ENCODE measurements at regions not wholly inside any gene's neighbourhood (a gene's known extent, or its start where the extent isn't known, plus 50 kb on each side); places are given as distances from the start of the nearest gene placed in this dataset.

- Histone ChIP-seq H3K4me1 (no peaks in the 10 kb centered on the region), H3K9me3 (no peaks in the 10 kb centered on the region), H3K36me3 (no peaks in the 10 kb centered on the region), H3K4me3 (no peak overlapping the region), H3K27me3 (no peaks in the 10 kb centered on the region), H3K27ac (no peak overlapping the region)
- intact Hi-C loops (cut with DNase I) = no loop called here
- TF ChIP-seq POLR2A (IDR thresholded peaks at IDR 0.05) (no peak), CTCF (IDR thresholded peaks at IDR 0.05) (no peak)
- no peak for DNase-seq
- WGBS, 2 donors = 29 to 36% methylated on average over 4 of the region's 4 CpGs
Measured at GRCh38 chr4:171281359-171281758, 531.8 kb upstream of the GALNTL6 start.

GRCh38 chr4:171279131-171279530 is 534.1 kb upstream of the GALNTL6 start:
- DNase-seq = no peak
- 59 to 65% methylated on average over 2 of the region's 2 CpGs for WGBS, 2 donors
- Histone ChIP-seq H3K4me3 (no peak overlapping the region), H3K27me3 (no peaks in the 10 kb centered on the region), H3K27ac (no peak overlapping the region), H3K4me1 (no peaks in the 10 kb centered on the region), H3K9me3 (no peaks in the 10 kb centered on the region), H3K36me3 (no peaks in the 10 kb centered on the region)
- intact Hi-C loops (cut with DNase I) = no loop called here
- TF ChIP-seq CTCF (IDR thresholded peaks at IDR 0.05) (no peak), POLR2A (IDR thresholded peaks at IDR 0.05) (no peak)

- DNase-seq = no peak
- Histone ChIP-seq H3K27me3 (no peaks in the 10 kb centered on the region), H3K4me3 (no peak overlapping the region), H3K36me3 (no peaks in the 10 kb centered on the region), H3K27ac (no peak overlapping the region), H3K4me1 (no peaks in the 10 kb centered on the region), H3K9me3 (no peaks in the 10 kb centered on the region)
- no peak for TF ChIP-seq CTCF (IDR thresholded peaks at IDR 0.05)
- TF ChIP-seq POLR2A (IDR thresholded peaks at IDR 0.05) = no peak
- WGBS, 2 donors = 51 to 60% methylated on average over 6 of the region's 6 CpGs
- intact Hi-C loops (cut with DNase I) = no loop called here
Measured at GRCh38 chr4:171266671-171267070, 546.5 kb upstream of the GALNTL6 start.

GRCh38 chr4:171265190-171265818 is 547.9 kb upstream of the GALNTL6 start:
- intact Hi-C loops (cut with DNase I) = no loop called here
- Histone ChIP-seq H3K27ac (no peak overlapping the region), H3K4me3 (no peak overlapping the region), H3K9me3 (no peaks in the 10 kb centered on the region), H3K36me3 (no peaks in the 10 kb centered on the region), H3K4me1 (no peaks in the 10 kb centered on the region), H3K27me3 (no peaks in the 10 kb centered on the region)
- WGBS, 2 donors = 15 to 39% methylated on average over 1 of the region's 1 CpG
- TF ChIP-seq POLR2A (IDR thresholded peaks at IDR 0.05) = no peak
- TF ChIP-seq CTCF (IDR thresholded peaks at IDR 0.05) = no peak
- DNase-seq = no peak

GRCh38 chr4:171256223-171256622 is 557.0 kb upstream of the GALNTL6 start:
- no peak for DNase-seq
- WGBS, 2 donors = 82 to 84% methylated on average over 2 to 3 of the region's 3 CpGs
- intact Hi-C loops (cut with DNase I) = no loop called here
- TF ChIP-seq CTCF (IDR thresholded peaks at IDR 0.05) (no peak), POLR2A (IDR thresholded peaks at IDR 0.05) (no peak)
- H3K4me1 ChIP-seq = no peaks in the 10 kb centered on the region
- H3K36me3 ChIP-seq = no peaks in the 10 kb centered on the region
- no peaks in the 10 kb centered on the region for H3K27me3 ChIP-seq
- H3K4me3 ChIP-seq = no peak overlapping the region
- no peak overlapping the region for H3K27ac ChIP-seq
- H3K9me3 ChIP-seq = no peaks in the 10 kb centered on the region

Data from esophagus squamous epithelium (tissue), 5 donors.